ENCODE measurements at regions not wholly inside any gene's neighbourhood (a gene's known extent, or its start where the extent isn't known, plus 50 kb on each side); places are given as distances from the start of the nearest gene placed in this dataset.

DNA sequence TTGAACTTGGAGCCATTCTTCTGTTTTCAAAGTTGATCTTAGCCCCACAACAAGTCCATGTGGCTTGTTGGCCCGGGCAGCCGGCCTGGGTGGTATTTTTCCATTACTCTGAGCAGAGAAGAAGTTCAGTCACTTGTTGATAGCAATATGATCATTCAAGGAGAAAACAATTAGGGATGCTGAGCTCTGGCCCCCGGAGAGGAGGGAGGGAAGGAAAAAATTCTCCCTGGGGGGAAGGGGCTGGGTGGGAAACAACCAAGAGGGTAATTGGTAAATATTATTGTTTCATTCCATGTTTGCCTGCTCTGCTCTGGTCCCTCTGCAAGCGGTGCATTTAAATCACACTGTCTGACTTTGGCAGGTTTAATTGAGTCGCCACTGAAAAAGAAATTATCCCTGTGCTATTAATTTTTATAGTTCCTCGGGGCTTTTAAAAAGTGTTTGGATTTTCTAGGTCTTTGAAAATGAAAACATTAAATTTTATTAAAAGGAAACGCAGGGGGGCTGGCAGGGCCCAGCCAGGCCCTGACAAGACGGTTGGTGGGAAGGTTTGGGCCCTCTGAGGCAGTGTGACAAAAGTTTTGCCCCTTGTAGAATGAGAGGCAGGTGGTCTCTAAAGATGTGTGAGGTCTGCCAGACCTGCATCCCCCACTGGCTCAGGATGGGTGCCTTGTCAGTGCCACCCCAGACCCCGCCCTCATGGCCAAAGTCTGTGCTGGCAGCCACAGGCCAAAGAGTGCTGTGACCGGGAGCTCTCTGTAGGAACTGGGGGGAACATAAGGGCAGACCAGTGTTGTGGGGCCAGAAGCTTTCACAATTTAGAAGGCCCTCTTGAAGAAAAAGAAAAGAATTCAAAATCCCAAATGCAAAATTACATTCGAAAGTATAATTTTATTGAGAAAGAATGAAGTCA lies 52.5 kb upstream of the SLC14A2 start:
- no peak overlapping the region for H3K4me3 ChIP-seq (ENCODE audit: low read depth, low read length)
- no peak for DNase-seq (ENCODE audit: low read depth)

DNA sequence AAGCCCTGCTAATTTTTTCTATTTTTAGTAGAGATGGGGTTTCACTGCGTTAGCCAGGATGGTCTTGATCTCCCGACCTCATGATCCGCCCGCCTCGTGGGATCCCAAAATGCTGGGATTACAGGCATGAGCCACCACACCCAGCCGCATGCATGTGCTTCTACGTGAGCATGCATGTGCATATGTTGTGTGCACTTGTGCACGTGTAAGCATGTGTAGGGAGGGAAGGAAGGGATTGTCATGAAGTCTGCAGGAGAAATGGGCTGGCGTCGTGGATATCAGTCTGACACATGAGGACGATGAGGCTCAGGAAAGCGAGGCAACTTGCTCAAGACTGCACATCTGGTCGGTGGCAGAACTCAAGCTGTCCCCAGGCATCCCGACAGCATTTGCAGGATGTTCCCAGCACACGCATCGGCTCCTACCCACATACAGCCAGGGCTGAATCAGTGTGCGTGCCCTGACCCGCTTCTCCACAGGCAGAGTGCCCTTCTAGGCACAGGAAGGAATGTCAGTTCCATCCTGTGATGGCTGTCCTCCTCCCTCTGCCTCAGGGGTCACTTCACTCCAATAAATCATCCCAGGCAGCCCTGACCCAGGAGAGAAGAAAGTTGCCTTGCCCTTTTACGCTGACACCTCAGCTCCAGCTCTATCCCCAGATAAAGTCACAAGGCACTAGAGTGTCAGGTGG lies 49.9 kb upstream of the SLC14A2 start:
- no peak for DNase-seq (ENCODE audit: low read depth)
- H3K4me3 ChIP-seq (ENCODE audit: low read depth, low read length): no peak overlapping the region
